Ectodermal cell (in vitro differentiated cells): ENCODE measurements at regions not wholly inside any gene's neighbourhood (a gene's known extent, or its start where the extent isn't known, plus 50 kb on each side); places are given as distances from the start of the nearest gene placed in this dataset.
"Not testable (repeated sequence)": the region's sequence is repeated elsewhere in the genome, so short reads cannot be mapped to it uniquely, and the experiment has no call there.

ENCODE experiments used
- H3K27ac ChIP-seq: 2 replicates; pipeline ENCODE4 v1.7.0; 2013; ENCODE audit warnings: mild to moderate bottlenecking, low read depth, low read length; ENCODE audit not compliant: insufficient read depth, poor library complexity, severe bottlenecking
- H3K27me3 ChIP-seq: 2 replicates; pipeline ENCODE4 v1.7.0; 2013; ENCODE audit warnings: mild to moderate bottlenecking, low read length; ENCODE audit not compliant: insufficient read depth, control insufficient read depth, poor library complexity, severe bottlenecking
- H3K36me3 ChIP-seq: one replicate; pipeline ENCODE4 v1.7.0; 2013; ENCODE audit warnings: low read length; ENCODE audit not compliant: control insufficient read depth, insufficient read depth
- H3K4me1 ChIP-seq: one replicate; pipeline ENCODE4 v1.7.0; 2013; ENCODE audit warnings: low read length; ENCODE audit not compliant: control insufficient read depth, insufficient read depth
- H3K4me3 ChIP-seq: 2 replicates; pipeline ENCODE4 v1.7.0; 2013; ENCODE audit warnings: low read depth, low read length, control low read depth; ENCODE audit not compliant: insufficient read depth
- H3K9me3 ChIP-seq: 2 replicates; pipeline ENCODE4 v1.7.0; 2013; ENCODE audit warnings: mild to moderate bottlenecking, low read length, moderate library complexity; ENCODE audit not compliant: control insufficient read depth
- whole genome bisulfite sequencing, 2 experiments: methylation state at CpG; one replicate each; pipeline ENCODE4 v1.1.7; 2013; ENCODE audit warnings: missing lambda C conversion rate in 2 of 2; 5-methylcytosine and 5-hydroxymethylcytosine counted together

- WGBS, 2 experiments: 82 to 89% methylated on average over 5 to 6 of the region's 6 CpGs
- Histone ChIP-seq H3K27me3 (no peaks in the 10 kb centered on the region), H3K9me3 (no peaks in the 10 kb centered on the region), H3K36me3 (no peaks in the 10 kb centered on the region), H3K27ac (no peak overlapping the region), H3K4me1 (no peaks in the 10 kb centered on the region), H3K4me3 (no peak overlapping the region)
Observed at GRCh38 chr5:60036192-60036938, 142.8 kb upstream of the PDE4D start.

GRCh38 chr5:60026161-60026560 is 132.6 kb upstream of the PDE4D start:
- no peak overlapping the region for H3K27ac ChIP-seq
- no peaks in the 10 kb centered on the region for H3K4me1 ChIP-seq
- no peaks in the 10 kb centered on the region for H3K9me3 ChIP-seq
- no peak overlapping the region for H3K4me3 ChIP-seq
- WGBS, 2 experiments: 90 to 91% methylated on average over 2 of the region's 2 CpGs
- no peaks in the 10 kb centered on the region for H3K36me3 ChIP-seq
- no peaks in the 10 kb centered on the region for H3K27me3 ChIP-seq

- Histone ChIP-seq H3K4me3 (no peak overlapping the region), H3K36me3 (no peaks in the 10 kb centered on the region), H3K27ac (no peak overlapping the region), H3K27me3 (no peaks in the 10 kb centered on the region), H3K9me3 (no peaks in the 10 kb centered on the region), H3K4me1 (no peaks in the 10 kb centered on the region)
Observed at GRCh38 chr5:60024104-60024503, 130.6 kb upstream of the PDE4D start.

GRCh38 chr5:60023255-60023654 is 129.7 kb upstream of the PDE4D start:
- Histone ChIP-seq H3K4me3 (no peak overlapping the region), H3K4me1 (no peaks in the 10 kb centered on the region), H3K9me3 (no peaks in the 10 kb centered on the region), H3K27me3 (no peaks in the 10 kb centered on the region), H3K36me3 (no peaks in the 10 kb centered on the region), H3K27ac (no peak overlapping the region)

- Histone ChIP-seq H3K27me3 (no peaks in the 10 kb centered on the region), H3K4me3 (no peak overlapping the region), H3K27ac (peak overlapping the region; percentile 17), H3K36me3 (no peaks in the 10 kb centered on the region), H3K4me1 (no peaks in the 10 kb centered on the region), H3K9me3 (no peaks in the 10 kb centered on the region)
Observed at GRCh38 chr5:60020457-60020856, 126.9 kb upstream of the PDE4D start.

GRCh38 chr5:60018960-60019359 is 125.4 kb upstream of the PDE4D start:
- H3K9me3 ChIP-seq, H3K36me3 ChIP-seq: not testable (repeated sequence)
- WGBS, 2 experiments: 91% methylated on average over 1 of the region's 1 CpG

GRCh38 chr5:60018091-60018490 is 124.6 kb upstream of the PDE4D start:
- no peaks in the 10 kb centered on the region for H3K9me3 ChIP-seq
- no peak overlapping the region for H3K27ac ChIP-seq
- H3K27me3 ChIP-seq: no peaks in the 10 kb centered on the region
- no peaks in the 10 kb centered on the region for H3K4me1 ChIP-seq
- no peaks in the 10 kb centered on the region for H3K36me3 ChIP-seq
- no peak overlapping the region for H3K4me3 ChIP-seq

More at GRCh38 chr5:60018960-60019359, 125.4 kb upstream of the PDE4D start:
- not testable (repeated sequence) for H3K27ac ChIP-seq, H3K4me3 ChIP-seq, H3K27me3 ChIP-seq, H3K4me1 ChIP-seq

GRCh38 chr5:60014331-60014730 is 120.8 kb upstream of the PDE4D start:
- WGBS, 2 experiments: 86 to 94% methylated on average over 2 of the region's 2 CpGs
- H3K4me1 ChIP-seq: no peaks in the 10 kb centered on the region
- H3K4me3 ChIP-seq: no peak overlapping the region
- H3K27ac ChIP-seq: no peak overlapping the region
- H3K27me3 ChIP-seq: no peaks in the 10 kb centered on the region
- no peaks in the 10 kb centered on the region for H3K36me3 ChIP-seq
- H3K9me3 ChIP-seq: no peaks in the 10 kb centered on the region

GRCh38 chr5:60010853-60011252 is 117.3 kb upstream of the PDE4D start:
- Histone ChIP-seq H3K4me1 (no peaks in the 10 kb centered on the region), H3K9me3 (no peaks in the 10 kb centered on the region), H3K27me3 (no peaks in the 10 kb centered on the region), H3K4me3 (no peak overlapping the region), H3K36me3 (no peaks in the 10 kb centered on the region), H3K27ac (no peak overlapping the region)

GRCh38 chr5:60010328-60010727 is 116.8 kb upstream of the PDE4D start:
- H3K4me1 ChIP-seq: no peaks in the 10 kb centered on the region
- H3K9me3 ChIP-seq: no peaks in the 10 kb centered on the region
- 100% methylated on average over 1 of the region's 1 CpG; no CpG with 5 or more reads in 1 of the 2 experiments for WGBS, 2 experiments

GRCh38 chr5:60007729-60008128 is 114.2 kb upstream of the PDE4D start:
- Histone ChIP-seq H3K4me3 (no peak overlapping the region), H3K9me3 (no peaks in the 10 kb centered on the region), H3K27me3 (no peaks in the 10 kb centered on the region), H3K27ac (no peak overlapping the region), H3K4me1 (no peaks in the 10 kb centered on the region), H3K36me3 (no peaks in the 10 kb centered on the region)
- WGBS, 2 experiments: 93 to 100% methylated on average over 1 to 2 of the region's 2 CpGs

More at GRCh38 chr5:60010328-60010727, 116.8 kb upstream of the PDE4D start:
- H3K36me3 ChIP-seq: no peaks in the 10 kb centered on the region
- H3K27me3 ChIP-seq: no peaks in the 10 kb centered on the region
- H3K4me3 ChIP-seq: no peak overlapping the region
- H3K27ac ChIP-seq: no peak overlapping the region
